H9 (cell line): ENCODE measurements at regions not wholly inside any gene's neighbourhood (a gene's known extent, or its start where the extent isn't known, plus 50 kb on each side); places are given as distances from the start of the nearest gene placed in this dataset.

Experiments used
- DNase-seq: peaks from one replicate; pipeline ENCODE4 v3.0.0-alpha.2; 2017
- H2AFZ ChIP-seq: one replicate; pipeline ENCODE4 v1.6.1; 2013; ENCODE audit warnings: mild to moderate bottlenecking, low read length, control low read depth, moderate library complexity
- H2AK5ac ChIP-seq: 2 replicates; pipeline ENCODE4 v1.6.1; 2013; ENCODE audit warnings: low read length, control low read depth, mixed read lengths; ENCODE audit not compliant: insufficient read length
- H2BK120ac ChIP-seq: one replicate; pipeline ENCODE4 v1.6.1; 2013; ENCODE audit warnings: low read depth, mild to moderate bottlenecking, low read length, control low read depth, inconsistent platforms; ENCODE audit not compliant: poor library complexity, severe bottlenecking
- H2BK12ac ChIP-seq: 2 replicates; pipeline ENCODE4 v1.6.1; 2013; ENCODE audit warnings: low read length, control low read depth, mixed read lengths, low read depth; ENCODE audit not compliant: insufficient read length
- H2BK15ac ChIP-seq: 2 replicates; pipeline ENCODE4 v1.6.1; 2013; ENCODE audit warnings: low read depth, low read length, control low read depth
- H2BK20ac ChIP-seq: one replicate; pipeline ENCODE4 v1.6.1; 2013; ENCODE audit warnings: low read depth, mild to moderate bottlenecking, low read length, control low read depth, inconsistent platforms; ENCODE audit not compliant: poor library complexity, severe bottlenecking
- H2BK5ac ChIP-seq: 2 replicates; pipeline ENCODE4 v1.6.1; 2013; ENCODE audit warnings: low read length, control low read depth, mixed read lengths; ENCODE audit not compliant: insufficient read length
- H3K14ac ChIP-seq: 2 replicates; pipeline ENCODE4 v1.6.1; 2013; ENCODE audit warnings: low read length, control low read depth; ENCODE audit not compliant: insufficient read depth
- H3K18ac ChIP-seq: 2 replicates; pipeline ENCODE4 v1.6.1; 2013; ENCODE audit warnings: low read depth, mild to moderate bottlenecking, mixed read lengths, low read length, control low read depth; ENCODE audit not compliant: insufficient read length
- H3K23ac ChIP-seq: 2 replicates; pipeline ENCODE4 v1.6.1; 2013; ENCODE audit warnings: low read length, control low read depth, mixed read lengths, low read depth; ENCODE audit not compliant: insufficient read length
- H3K23me2 ChIP-seq: 2 replicates; pipeline ENCODE4 v1.6.1; 2013; ENCODE audit warnings: low read depth, mild to moderate bottlenecking, mixed read lengths, low read length, control low read depth; ENCODE audit not compliant: insufficient read length, poor library complexity, severe bottlenecking
- H3K27ac ChIP-seq: 2 replicates; pipeline ENCODE4 v1.5.1; 2013; ENCODE audit warnings: low read length, control low read depth, mixed read lengths, low read depth; ENCODE audit not compliant: insufficient read length
- H3K27me3 ChIP-seq: 2 replicates; pipeline ENCODE4 v1.6.1; 2013; ENCODE audit warnings: low read length, control low read depth, inconsistent platforms; ENCODE audit not compliant: insufficient read depth
- H3K4ac ChIP-seq: 2 replicates; pipeline ENCODE4 v1.6.1; 2013; ENCODE audit warnings: low read depth, mild to moderate bottlenecking, control low read depth, inconsistent platforms, low read length, moderate library complexity
- H3K4me1 ChIP-seq: 2 replicates; pipeline ENCODE4 v1.6.1; 2013; ENCODE audit warnings: low read length, control low read depth, inconsistent platforms; ENCODE audit not compliant: insufficient read depth
- H3K4me2 ChIP-seq: 2 replicates; pipeline ENCODE4 v1.6.1; 2013; ENCODE audit warnings: low read length, control low read depth, mixed read lengths; ENCODE audit not compliant: insufficient read length, insufficient read depth
- H3K56ac ChIP-seq: 2 replicates; pipeline ENCODE4 v1.6.1; 2013; ENCODE audit warnings: low read depth, mild to moderate bottlenecking, mixed read lengths, low read length, control low read depth; ENCODE audit not compliant: insufficient read length
- H3K79me1 ChIP-seq: 2 replicates; pipeline ENCODE4 v1.6.1; 2013; ENCODE audit warnings: low read depth, mild to moderate bottlenecking, moderate library complexity, low read length, control low read depth, inconsistent platforms; ENCODE audit not compliant: insufficient read depth, poor library complexity, severe bottlenecking
- H3K79me2 ChIP-seq: 2 replicates; pipeline ENCODE4 v1.6.1; 2013; ENCODE audit warnings: low read length, control low read depth, inconsistent platforms; ENCODE audit not compliant: insufficient read depth
- H3K9ac ChIP-seq: 2 replicates; pipeline ENCODE4 v1.6.1; 2013; ENCODE audit warnings: low read length, control low read depth, mixed read lengths; ENCODE audit not compliant: insufficient read length; ENCODE audit errors: extremely low read depth
- H3K9me3 ChIP-seq: one replicate; pipeline ENCODE4 v1.6.1; 2013; ENCODE audit warnings: low read depth, low read length, inconsistent platforms; ENCODE audit not compliant: control insufficient read depth
- H3T11ph ChIP-seq: one replicate; pipeline ENCODE4 v1.6.1; 2013; ENCODE audit warnings: mild to moderate bottlenecking, low read length, control low read depth, inconsistent platforms
- H4K20me1 ChIP-seq: one replicate; pipeline ENCODE4 v1.6.1; 2013; ENCODE audit not compliant: control insufficient read depth, insufficient read length, insufficient read depth
- H4K5ac ChIP-seq: 2 replicates; pipeline ENCODE4 v1.6.1; 2013; ENCODE audit warnings: low read depth, mild to moderate bottlenecking, mixed read lengths, low read length, control low read depth; ENCODE audit not compliant: insufficient read length
- H4K8ac ChIP-seq: replicated peaks from 2 replicates; pipeline ENCODE4 v1.6.1; 2013; ENCODE audit warnings: low read length, control low read depth, mixed read lengths, low read depth; ENCODE audit not compliant: insufficient read length
- H4K91ac ChIP-seq: 2 replicates; pipeline ENCODE4 v1.6.1; 2013; ENCODE audit warnings: low read depth, mild to moderate bottlenecking, moderate library complexity, mixed read lengths, low read length, control low read depth; ENCODE audit not compliant: insufficient read length
- H3K27ac Mint-ChIP-seq, 3 experiments: 2 replicates in 2 of 3; 3 replicates in 1 of 3; pipeline ENCODE4 v1.8.0; 2020 to 2021; ENCODE audit warnings: mixed read lengths in 3 of 3, mild to moderate bottlenecking in 1 of 3, moderate library complexity in 1 of 3
- H3K27me3 Mint-ChIP-seq: 2 replicates; pipeline ENCODE4 v1.8.0; 2021; ENCODE audit warnings: low read depth, mild to moderate bottlenecking, moderate library complexity, mixed read lengths
- H3K36me3 Mint-ChIP-seq, 3 experiments: 2 replicates in 2 of 3; 3 replicates in 1 of 3; pipeline ENCODE4 v1.8.0; 2020 to 2021; ENCODE audit warnings: low read depth in 3 of 3, mixed read lengths in 3 of 3; ENCODE audit not compliant: insufficient read depth in 1 of 3
- H3K4me1 Mint-ChIP-seq, 2 experiments: 2 replicates each; pipeline ENCODE4 v1.8.0; 2020; ENCODE audit warnings: mixed read lengths in 2 of 2
- H3K4me3 Mint-ChIP-seq, 2 experiments: 2 replicates in 1 of 2; 3 replicates in 1 of 2; pipeline ENCODE4 v1.8.0; 2020 to 2021; ENCODE audit warnings: mild to moderate bottlenecking in 2 of 2, mixed read lengths in 2 of 2, moderate library complexity in 1 of 2
- H3K9me3 Mint-ChIP-seq, 2 experiments: 2 replicates in 1 of 2; 3 replicates in 1 of 2; pipeline ENCODE4 v1.8.0; 2020; ENCODE audit warnings: mild to moderate bottlenecking in 2 of 2, mixed read lengths in 2 of 2, moderate library complexity in 1 of 2
- WGBS: extraction: QIAGEN DNeasy Blood & Tissue Kit; methylation state at CpG from one replicate; pipeline ENCODE4 v1.1.7; 2013; ENCODE audit warnings: missing lambda C conversion rate, low lambda C conversion rate, mixed read lengths; ENCODE audit not compliant: insufficient read length; ENCODE audit errors: extremely low coverage; 5-methylcytosine and 5-hydroxymethylcytosine counted together
- TF ChIP-seq, protein P1 (sequence below): fragments of 200-600 bp; sonication (generic); conservative IDR thresholded peaks from 3 replicates; pipeline ENCODE4 v1.8.0; 2021; ENCODE audit warnings: antibody characterized with exemption, mild to moderate bottlenecking

GRCh38 chr18:4906856-4907255, 290.2 kb downstream of the AKAIN1 start:
- H3K36me3 Mint-ChIP-seq = no peaks in the 10 kb centered on the region
- Histone ChIP-seq H3K9me3 (no peaks in the 10 kb centered on the region), H3K18ac (no peak overlapping the region), H4K20me1 (no peaks in the 10 kb centered on the region), H2BK15ac (no peak overlapping the region), H3K4ac (no peak overlapping the region), H3K79me2 (no peaks in the 10 kb centered on the region), H3K9ac (no peak overlapping the region), H4K5ac (no peak overlapping the region), H3K23me2 (no peaks in the 10 kb centered on the region), H2BK120ac (no peak overlapping the region), H3K56ac (no peak overlapping the region), H2BK5ac (no peak overlapping the region), H2BK20ac (no peak overlapping the region), H2BK12ac (no peak overlapping the region), H3K23ac (no peak overlapping the region), H3K27ac (no peak overlapping the region), H3K27me3 (no peaks in the 10 kb centered on the region), H2AFZ (peak overlapping the region; percentile 18), H4K8ac (no peak overlapping the region), H2AK5ac (no peak overlapping the region), H3K4me2 (no peak overlapping the region), H3T11ph (no peak overlapping the region), H3K79me1 (no peaks in the 10 kb centered on the region), H3K4me1 (no peaks in the 10 kb centered on the region), H4K91ac (no peak overlapping the region), H3K14ac (no peak overlapping the region)
- H3K4me1 Mint-ChIP-seq = peaks cover 13 to 18% of the 10 kb centered on the region in 2 experiments
- H3K27ac Mint-ChIP-seq = peak overlapping the region in 1 of 3 experiments; percentile 0; a peak in 2 of 7 replicates
- no CpG with 5 or more reads among the region's 3 CpGs for WGBS
- H3K27me3 Mint-ChIP-seq = no peaks in the 10 kb centered on the region
- DNase-seq = no peak
- TF ChIP-seq, protein P1, sequence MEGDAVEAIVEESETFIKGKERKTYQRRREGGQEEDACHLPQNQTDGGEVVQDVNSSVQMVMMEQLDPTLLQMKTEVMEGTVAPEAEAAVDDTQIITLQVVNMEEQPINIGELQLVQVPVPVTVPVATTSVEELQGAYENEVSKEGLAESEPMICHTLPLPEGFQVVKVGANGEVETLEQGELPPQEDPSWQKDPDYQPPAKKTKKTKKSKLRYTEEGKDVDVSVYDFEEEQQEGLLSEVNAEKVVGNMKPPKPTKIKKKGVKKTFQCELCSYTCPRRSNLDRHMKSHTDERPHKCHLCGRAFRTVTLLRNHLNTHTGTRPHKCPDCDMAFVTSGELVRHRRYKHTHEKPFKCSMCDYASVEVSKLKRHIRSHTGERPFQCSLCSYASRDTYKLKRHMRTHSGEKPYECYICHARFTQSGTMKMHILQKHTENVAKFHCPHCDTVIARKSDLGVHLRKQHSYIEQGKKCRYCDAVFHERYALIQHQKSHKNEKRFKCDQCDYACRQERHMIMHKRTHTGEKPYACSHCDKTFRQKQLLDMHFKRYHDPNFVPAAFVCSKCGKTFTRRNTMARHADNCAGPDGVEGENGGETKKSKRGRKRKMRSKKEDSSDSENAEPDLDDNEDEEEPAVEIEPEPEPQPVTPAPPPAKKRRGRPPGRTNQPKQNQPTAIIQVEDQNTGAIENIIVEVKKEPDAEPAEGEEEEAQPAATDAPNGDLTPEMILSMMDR = no peak
- no peaks in the 10 kb centered on the region for H3K9me3 Mint-ChIP-seq
- no peak overlapping the region for H3K4me3 Mint-ChIP-seq
